ENCODE measurements at regions not wholly inside any gene's neighbourhood (a gene's known extent, or its start where the extent isn't known, plus 50 kb on each side); places are given as distances from the start of the nearest gene placed in this dataset.

DNA sequence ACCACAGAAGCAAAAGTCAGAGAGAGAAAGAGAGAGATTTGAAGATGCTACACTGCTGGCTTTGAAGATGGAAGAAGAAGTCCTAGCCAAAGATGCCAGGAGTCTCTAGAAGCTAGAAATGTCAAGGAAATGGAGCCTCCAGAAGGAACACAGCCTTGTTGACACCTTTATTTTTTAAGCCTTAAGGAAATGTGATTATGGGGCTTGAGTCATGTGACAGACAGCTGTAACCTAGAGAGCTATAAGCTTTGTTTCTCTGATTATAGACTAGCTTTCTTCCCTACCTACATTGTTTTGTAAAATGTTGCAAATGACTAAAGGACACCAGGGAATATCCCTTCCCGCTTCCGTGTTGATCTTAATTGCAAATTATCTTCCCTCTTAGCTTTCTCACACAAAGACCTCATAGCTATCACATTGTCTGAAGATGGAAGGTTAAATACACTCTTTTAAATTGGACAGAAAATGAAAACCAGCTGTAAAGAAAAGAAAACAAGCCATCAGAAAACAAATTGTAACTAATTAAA, 199.9 kb downstream of the ARHGAP12 start:
- Mint-ChIP-seq H3K36me3 (no peaks in the 10 kb centered on the region), H3K27me3 (peaks cover 27% of the 10 kb centered on the region), H3K4me1 (no peaks in the 10 kb centered on the region), H3K4me3 (no peak overlapping the region), H3K27ac (no peak overlapping the region), H3K9me3 (no peaks in the 10 kb centered on the region)
- ATAC-seq, result no peak

DNA sequence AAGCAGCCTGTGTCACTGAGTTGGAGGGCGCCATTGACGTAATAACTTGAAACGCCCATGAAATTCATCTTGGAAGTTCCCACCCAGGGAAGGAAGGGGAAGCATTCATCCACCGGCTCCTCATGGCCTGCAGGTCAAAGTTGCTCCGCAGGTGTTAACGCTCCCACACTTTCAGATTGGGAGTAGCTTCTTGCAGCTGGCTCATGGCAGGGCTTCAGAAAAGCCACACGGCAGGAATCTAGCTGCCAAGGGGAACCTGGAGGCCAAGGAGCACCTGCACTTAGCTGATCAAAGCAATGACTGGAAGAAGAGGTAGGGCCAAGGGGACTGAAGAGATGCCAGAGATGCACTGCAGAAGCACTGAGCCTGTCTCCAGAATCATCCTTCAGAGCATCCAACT, 203.2 kb downstream of the ARHGAP12 start:
- Mint-ChIP-seq H3K27me3 (peaks cover 21% of the 10 kb centered on the region), H3K36me3 (no peaks in the 10 kb centered on the region), H3K4me3 (no peak overlapping the region), H3K27ac (no peak overlapping the region), H3K9me3 (no peaks in the 10 kb centered on the region), H3K4me1 (no peaks in the 10 kb centered on the region)
- ATAC-seq, result no peak

- Mint-ChIP-seq H3K4me3 (no peak overlapping the region), H3K4me1 (no peaks in the 10 kb centered on the region), H3K9me3 (no peaks in the 10 kb centered on the region), H3K27me3 (peaks cover 21% of the 10 kb centered on the region), H3K27ac (no peak overlapping the region), H3K36me3 (no peaks in the 10 kb centered on the region)
- no peak for ATAC-seq
Observed at GRCh38 chr10:31724296-31724695, 204.3 kb downstream of the ARHGAP12 start.

- H3K9me3 Mint-ChIP-seq, result no peaks in the 10 kb centered on the region
- no peaks in the 10 kb centered on the region for H3K4me1 Mint-ChIP-seq
- peaks cover 21% of the 10 kb centered on the region for H3K27me3 Mint-ChIP-seq
- no peak overlapping the region for H3K4me3 Mint-ChIP-seq
- no peak for ATAC-seq
- no peaks in the 10 kb centered on the region for H3K36me3 Mint-ChIP-seq
- no peak overlapping the region for H3K27ac Mint-ChIP-seq
Observed at GRCh38 chr10:31723106-31723750, 205.4 kb downstream of the ARHGAP12 start.

DNA sequence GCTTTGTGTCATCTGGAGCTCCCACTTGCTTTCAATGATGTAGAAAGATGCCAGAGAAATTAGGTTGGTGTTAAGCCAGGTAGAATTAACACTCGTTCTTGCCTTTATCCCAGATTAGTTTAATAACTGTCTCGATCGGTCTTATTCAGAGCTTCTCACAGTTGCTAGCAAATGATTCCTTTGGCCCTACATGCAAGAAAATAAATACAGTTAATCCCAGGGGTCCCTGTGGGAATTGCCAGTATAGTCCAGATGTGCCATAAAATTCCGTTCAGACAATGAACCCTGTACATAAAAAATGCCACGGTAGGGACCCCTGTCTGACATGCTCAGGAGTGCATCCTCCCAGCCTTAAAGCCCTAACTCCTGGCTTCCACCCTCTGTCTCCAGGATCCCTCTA, 207.5 kb downstream of the ARHGAP12 start:
- no peak overlapping the region for H3K4me3 Mint-ChIP-seq
- H3K27ac Mint-ChIP-seq, result no peak overlapping the region
- peaks cover 1% of the 10 kb centered on the region for H3K4me1 Mint-ChIP-seq
- no peaks in the 10 kb centered on the region for H3K9me3 Mint-ChIP-seq
- no peak for ATAC-seq
- H3K27me3 Mint-ChIP-seq, result peaks cover 21% of the 10 kb centered on the region
- H3K36me3 Mint-ChIP-seq, result no peaks in the 10 kb centered on the region

DNA sequence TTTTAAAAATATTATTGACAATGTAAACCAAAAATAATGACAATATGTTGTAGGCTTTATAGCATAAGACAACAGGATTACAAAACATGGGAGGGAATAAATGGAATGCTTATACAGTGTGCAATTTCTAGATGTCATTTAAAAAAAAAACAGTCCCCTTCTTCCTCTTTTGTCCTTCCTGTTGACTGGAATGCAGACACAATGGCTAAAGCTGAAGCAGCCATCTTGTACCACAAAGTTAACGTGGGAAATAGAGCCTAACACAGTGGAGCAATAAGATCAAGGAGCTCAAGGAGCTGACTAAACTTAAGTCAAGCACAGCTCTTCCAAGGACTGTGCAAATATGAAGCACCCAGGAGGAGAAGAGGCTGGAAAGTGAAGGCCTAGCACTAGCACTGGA, 208.1 kb downstream of the ARHGAP12 start:
- no peak overlapping the region for H3K27ac Mint-ChIP-seq
- ATAC-seq, result no peak

GRCh38 chr10:31709476-31709875, 219.2 kb downstream of the ARHGAP12 start:
- H3K9me3 Mint-ChIP-seq, result peaks cover 14% of the 10 kb centered on the region
- no peak overlapping the region for H3K27ac Mint-ChIP-seq
- H3K27me3 Mint-ChIP-seq, result no peaks in the 10 kb centered on the region
- peaks cover 26% of the 10 kb centered on the region for H3K4me1 Mint-ChIP-seq
- H3K4me3 Mint-ChIP-seq, result no peak overlapping the region
- H3K36me3 Mint-ChIP-seq, result peaks cover 13% of the 10 kb centered on the region
- no peak for ATAC-seq

More for the DNA sequence above, 208.1 kb downstream of the ARHGAP12 start:
- no peak overlapping the region for H3K4me3 Mint-ChIP-seq
- H3K27me3 Mint-ChIP-seq, result peaks cover 21% of the 10 kb centered on the region
- no peaks in the 10 kb centered on the region for H3K9me3 Mint-ChIP-seq
- no peaks in the 10 kb centered on the region for H3K36me3 Mint-ChIP-seq
- peaks cover 7% of the 10 kb centered on the region for H3K4me1 Mint-ChIP-seq

DNA sequence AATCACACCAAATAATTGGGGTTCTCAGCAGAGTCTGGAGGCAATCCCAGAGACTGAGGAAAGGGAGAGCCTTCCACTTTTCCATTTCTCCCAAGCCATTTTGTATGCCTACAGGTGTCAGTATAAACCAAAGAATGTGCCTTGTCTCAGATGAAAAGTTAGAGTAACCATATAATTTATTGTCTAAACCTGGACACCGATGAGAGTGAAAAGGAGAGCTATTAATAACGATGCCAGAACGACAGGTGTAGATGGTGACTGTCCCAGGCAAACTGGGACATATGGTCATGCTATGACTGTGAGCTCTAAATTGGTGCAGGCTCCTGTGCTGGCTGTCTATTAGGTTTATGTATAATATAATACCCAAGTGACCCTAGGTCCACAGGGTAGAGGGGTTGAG, 219.6 kb downstream of the ARHGAP12 start:
- Mint-ChIP-seq H3K4me3 (no peak overlapping the region), H3K36me3 (peaks cover 13% of the 10 kb centered on the region), H3K27ac (peak overlapping the region; percentile 38), H3K27me3 (no peaks in the 10 kb centered on the region), H3K9me3 (peaks cover 14% of the 10 kb centered on the region), H3K4me1 (peaks cover 26% of the 10 kb centered on the region)
- no peak for ATAC-seq

DNA sequence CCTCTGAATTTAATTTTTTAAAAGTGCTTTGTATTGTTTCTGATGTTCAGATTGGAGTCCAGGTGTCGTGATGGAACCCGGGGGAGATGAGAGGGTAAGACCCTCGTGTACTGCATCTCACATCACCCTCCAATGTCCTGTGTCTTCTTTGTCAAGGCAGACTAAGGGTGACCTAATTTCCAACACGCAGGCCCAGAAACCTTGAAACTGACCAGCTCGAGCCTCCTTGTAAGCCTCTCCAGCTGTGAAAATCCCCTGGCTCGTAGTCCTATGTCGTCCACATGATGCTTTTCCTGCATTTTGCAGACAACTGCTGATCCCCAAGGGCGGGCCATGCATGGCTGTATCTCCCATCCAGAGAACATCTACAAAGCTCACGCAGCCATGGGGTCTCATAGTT, 220.2 kb downstream of the ARHGAP12 start:
- Mint-ChIP-seq H3K4me3 (no peak overlapping the region), H3K9me3 (peaks cover 14% of the 10 kb centered on the region), H3K36me3 (peaks cover 13% of the 10 kb centered on the region), H3K27ac (peak overlapping the region; percentile 38), H3K4me1 (peaks cover 26% of the 10 kb centered on the region), H3K27me3 (no peaks in the 10 kb centered on the region)
- no peak for ATAC-seq

DNA sequence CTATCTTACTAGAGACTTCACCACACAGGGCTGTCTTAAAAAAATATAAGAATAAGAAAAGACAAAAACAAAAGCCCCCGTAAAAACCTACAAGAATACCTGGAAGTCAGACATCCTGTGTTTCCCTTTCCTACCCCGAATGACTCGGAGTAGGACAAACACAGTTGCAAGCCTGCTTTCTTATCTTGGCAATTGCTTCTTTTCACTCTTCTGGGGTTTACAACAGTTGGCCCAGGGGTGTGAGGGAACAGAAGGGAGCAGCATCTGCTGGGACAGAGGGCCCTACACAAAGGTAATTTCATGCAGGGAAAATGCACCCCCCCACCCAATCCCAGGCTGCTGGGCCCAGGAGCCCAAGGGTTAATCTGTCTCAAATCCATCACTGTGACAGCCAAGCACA, 220.6 kb downstream of the ARHGAP12 start:
- Mint-ChIP-seq H3K36me3 (peaks cover 13% of the 10 kb centered on the region), H3K9me3 (peaks cover 14% of the 10 kb centered on the region), H3K4me1 (peaks cover 26% of the 10 kb centered on the region), H3K27ac (peak overlapping the region; percentile 77), H3K4me3 (peak overlapping the region; percentile 65), H3K27me3 (no peaks in the 10 kb centered on the region)
- ATAC-seq, result no peak

DNA sequence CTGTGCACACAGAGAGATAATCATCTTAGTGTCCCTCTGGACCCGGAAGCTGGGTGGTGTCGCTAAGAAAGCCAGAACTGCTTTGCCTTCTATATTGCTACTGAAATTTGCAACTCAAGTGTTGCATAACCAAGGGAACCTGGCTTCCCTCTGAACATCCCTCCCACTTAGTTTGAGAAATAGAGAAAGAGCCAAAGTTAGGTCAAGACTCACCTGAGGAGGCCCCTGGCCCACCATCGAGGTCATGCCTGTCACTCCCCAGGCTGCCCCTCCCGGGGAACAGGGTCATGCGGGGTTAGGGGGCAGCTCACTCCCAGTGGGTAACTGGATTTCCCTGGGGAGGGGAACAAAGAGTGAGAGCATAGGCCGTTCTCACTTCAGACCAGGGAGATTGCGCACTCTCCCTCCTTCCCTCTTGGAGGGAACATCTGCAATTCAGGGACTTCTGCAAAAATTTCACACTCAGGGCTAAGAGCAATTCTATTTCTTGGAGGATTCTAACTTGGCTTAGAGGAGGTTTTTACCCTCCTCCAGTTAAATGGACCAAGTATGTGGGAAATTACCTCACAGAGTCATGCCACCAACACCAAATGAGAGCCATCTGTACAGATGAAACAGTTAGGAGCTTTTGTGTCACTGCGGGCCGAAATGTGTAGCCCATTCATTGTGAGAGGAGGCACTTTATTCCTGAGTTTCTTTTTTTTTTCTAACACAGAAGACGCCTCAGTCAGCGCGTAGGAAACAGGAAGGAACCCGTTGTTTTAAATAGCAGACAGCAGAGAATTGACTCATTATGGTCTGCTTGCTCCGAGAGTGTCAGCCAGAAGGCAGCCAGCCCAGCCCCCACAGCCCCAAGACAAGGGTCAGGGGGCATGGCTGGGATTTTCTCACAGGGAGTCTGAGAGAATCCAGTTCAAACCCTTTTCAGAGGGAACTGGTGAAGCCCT, 221.3 kb downstream of the ARHGAP12 start:
- H3K9me3 Mint-ChIP-seq, result peaks cover 10% of the 10 kb centered on the region
- no peaks in the 10 kb centered on the region for H3K27me3 Mint-ChIP-seq
- H3K36me3 Mint-ChIP-seq, result peaks cover 11% of the 10 kb centered on the region
- peak overlapping the region; percentile 65 for H3K4me3 Mint-ChIP-seq
- ATAC-seq, result peak; percentile 91
- peaks cover 30% of the 10 kb centered on the region for H3K4me1 Mint-ChIP-seq
- H3K27ac Mint-ChIP-seq, result peak overlapping the region; percentile 77

- H3K36me3 Mint-ChIP-seq, result peaks cover 10% of the 10 kb centered on the region
- H3K4me3 Mint-ChIP-seq, result peak overlapping the region; percentile 65
- H3K4me1 Mint-ChIP-seq, result peaks cover 38% of the 10 kb centered on the region
- peak overlapping the region; percentile 77 for H3K27ac Mint-ChIP-seq
- ATAC-seq, result no peak
- no peaks in the 10 kb centered on the region for H3K27me3 Mint-ChIP-seq
- peaks cover 7% of the 10 kb centered on the region for H3K9me3 Mint-ChIP-seq
Observed at GRCh38 chr10:31706464-31707092, 222.1 kb downstream of the ARHGAP12 start.

- Mint-ChIP-seq H3K36me3 (peaks cover 8% of the 10 kb centered on the region), H3K9me3 (peaks cover 3% of the 10 kb centered on the region), H3K27ac (no peak overlapping the region), H3K27me3 (no peaks in the 10 kb centered on the region), H3K4me3 (no peak overlapping the region), H3K4me1 (peaks cover 46% of the 10 kb centered on the region)
- ATAC-seq, result no peak
Observed at GRCh38 chr10:31705136-31705535, 223.5 kb downstream of the ARHGAP12 start.

GRCh38 chr10:31704195-31704594, 224.4 kb downstream of the ARHGAP12 start:
- H3K27ac Mint-ChIP-seq, result no peak overlapping the region
- no peaks in the 10 kb centered on the region for H3K27me3 Mint-ChIP-seq
- H3K36me3 Mint-ChIP-seq, result peaks cover 8% of the 10 kb centered on the region
- peaks cover 5% of the 10 kb centered on the region for H3K9me3 Mint-ChIP-seq
- no peak overlapping the region for H3K4me3 Mint-ChIP-seq
- H3K4me1 Mint-ChIP-seq, result peaks cover 48% of the 10 kb centered on the region
- no peak for ATAC-seq

DNA sequence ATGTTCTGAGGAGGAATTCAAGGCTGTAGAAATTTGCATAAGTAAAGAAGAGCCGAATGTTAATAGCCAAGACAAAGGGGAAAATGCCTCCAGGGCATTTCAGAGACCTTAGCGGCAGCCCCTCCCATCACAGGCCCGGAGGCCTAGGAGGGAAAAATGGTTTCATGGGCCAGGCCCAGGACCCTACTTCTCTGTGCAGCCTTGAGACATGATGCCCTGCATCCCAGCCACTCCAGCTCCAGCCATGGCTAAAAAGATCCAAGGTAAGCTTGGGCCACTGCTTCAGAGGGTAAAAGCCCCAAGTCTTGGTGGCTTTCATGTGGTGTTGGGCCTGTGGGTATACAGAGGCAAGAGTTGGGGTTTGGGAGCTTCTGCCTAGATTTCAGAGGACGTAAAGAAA, 225.7 kb downstream of the ARHGAP12 start:
- peak overlapping the region; percentile 50 for H3K27ac Mint-ChIP-seq
- H3K9me3 Mint-ChIP-seq, result peaks cover 5% of the 10 kb centered on the region
- H3K4me1 Mint-ChIP-seq, result peaks cover 38% of the 10 kb centered on the region
- no peaks in the 10 kb centered on the region for H3K27me3 Mint-ChIP-seq
- no peak for ATAC-seq
- H3K4me3 Mint-ChIP-seq, result no peak overlapping the region
- H3K36me3 Mint-ChIP-seq, result peaks cover 8% of the 10 kb centered on the region
